Renal cortex interstitium (tissue), 11 donors: ENCODE measurements at regions not wholly inside any gene's neighbourhood (a gene's known extent, or its start where the extent isn't known, plus 50 kb on each side); places are given as distances from the start of the nearest gene placed in this dataset.
A peak's percentile ranks its signal among the peaks of the same experiment; 100 is the strongest.

ENCODE experiments used
- DNase-seq, 11 donors: peaks; one replicate each; pipeline ENCODE4 v3.0.0-alpha.2; 2013; ENCODE audit warnings: low read depth in 9 of 11, low spot score in 4 of 11; ENCODE audit errors: extremely low read depth in 1 of 11

DNA sequence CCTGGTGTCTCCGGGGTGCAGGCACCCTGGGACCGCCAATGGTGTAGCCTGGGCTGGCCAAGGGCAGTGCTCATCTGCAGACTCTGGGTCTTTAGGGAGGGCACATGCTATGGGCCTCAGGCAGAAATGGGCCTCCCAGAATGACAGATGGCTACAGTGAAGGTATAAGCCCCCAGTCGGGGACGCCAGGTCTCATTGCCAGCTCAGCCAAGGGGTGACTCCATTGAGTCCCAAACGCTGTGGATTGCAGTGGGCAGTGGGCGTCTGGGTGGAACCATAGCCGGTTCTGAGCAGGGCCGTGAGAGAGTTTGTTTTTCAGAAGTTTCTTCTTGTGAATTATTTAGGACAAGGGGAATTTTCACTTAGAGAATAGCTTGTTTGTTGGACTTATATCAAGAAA, 516.9 kb downstream of the TBC1D22A start:
- DNase-seq, result no peak

DNA sequence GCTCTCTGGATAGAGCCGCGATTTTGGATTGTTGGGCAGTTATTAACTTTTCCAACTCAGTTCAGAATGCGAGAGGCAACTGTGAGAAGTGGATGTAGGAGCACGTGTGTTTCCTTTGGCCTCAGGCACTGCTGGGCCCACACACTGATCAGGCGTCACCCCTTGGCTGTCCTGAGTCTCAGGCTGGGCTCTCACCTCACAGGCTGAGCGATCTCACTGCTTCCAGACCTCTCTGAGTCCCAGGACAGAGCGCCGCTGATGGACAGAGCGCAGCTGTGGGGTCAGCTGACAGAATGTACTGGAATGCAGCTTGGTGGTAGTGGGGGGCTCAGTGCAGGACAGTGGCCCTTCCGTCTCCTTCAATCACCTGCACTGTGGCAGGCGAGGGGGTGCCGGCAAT, 516.2 kb downstream of the TBC1D22A start:
- no peak for DNase-seq

GRCh38 chr22:47277531-47277930, 515.1 kb downstream of the TBC1D22A start:
- DNase-seq, result no peak

DNA sequence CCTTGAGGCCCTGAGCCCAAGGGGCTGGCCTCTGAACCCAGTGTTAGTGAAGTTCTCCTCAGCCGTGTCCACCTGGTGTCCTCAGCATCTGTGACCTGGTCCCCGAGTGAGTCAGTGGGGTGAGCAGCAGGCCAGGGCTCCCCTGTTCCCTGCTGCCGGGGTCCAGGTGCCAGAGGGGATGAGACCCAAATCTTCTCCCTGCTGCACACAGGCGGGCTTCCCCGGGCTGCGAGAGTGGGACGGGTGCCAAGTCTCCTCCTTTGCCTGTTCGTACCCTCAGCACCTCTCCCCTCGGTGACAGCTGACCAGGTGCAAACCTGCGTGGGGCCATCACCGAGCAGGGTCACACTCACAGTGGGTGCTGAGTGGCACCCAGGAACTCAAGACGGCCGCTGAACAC, 514.5 kb downstream of the TBC1D22A start:
- no peak for DNase-seq

- no peak for DNase-seq
Observed at GRCh38 chr22:47276450-47276820, 514.0 kb downstream of the TBC1D22A start.

DNA sequence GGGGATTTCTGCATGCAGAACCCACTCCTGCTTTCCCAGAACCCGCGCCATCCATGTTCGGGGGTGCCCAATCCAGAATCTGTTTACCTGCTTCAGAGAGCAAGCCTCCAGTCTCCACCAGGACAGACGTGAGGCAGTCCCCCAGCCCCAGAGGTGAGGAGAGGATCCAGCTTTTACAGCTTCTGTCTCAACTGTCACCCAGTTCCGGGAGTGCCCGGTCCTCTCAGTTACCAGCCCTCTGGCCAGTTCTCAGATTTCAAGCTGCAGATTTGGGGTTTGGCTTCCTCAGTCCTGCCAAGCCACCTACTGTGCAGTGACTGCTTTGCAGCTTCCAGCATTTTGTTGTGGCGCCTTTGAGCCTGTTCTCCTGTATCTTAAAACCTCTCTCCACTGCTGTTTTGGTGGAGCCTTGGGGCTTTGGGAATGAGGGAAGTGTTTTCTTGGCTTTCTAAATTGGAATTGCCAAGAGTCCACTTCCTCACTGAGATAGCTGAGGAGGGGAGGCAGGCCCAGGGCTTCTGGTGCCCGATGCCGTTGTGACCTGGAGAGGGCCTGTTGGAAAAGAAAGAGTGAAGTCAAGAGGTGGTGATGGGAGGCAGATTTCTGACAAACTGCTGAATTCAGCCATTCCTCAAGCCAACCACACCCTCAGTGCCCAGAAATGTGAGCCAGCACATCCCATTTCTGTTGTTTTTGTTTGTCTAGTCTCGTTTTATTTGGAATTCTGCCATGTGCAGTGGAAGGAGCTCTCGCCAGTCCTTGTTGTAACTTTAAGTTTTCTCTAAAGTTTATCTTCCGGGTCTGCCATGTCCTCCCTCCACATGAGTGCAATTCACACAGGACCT, 513.4 kb downstream of the TBC1D22A start:
- DNase-seq, result peak in 3 of 11 donors; percentile 6 to 40 (median 36)

- DNase-seq, result no peak
Observed at GRCh38 chr22:47274196-47274595, 511.7 kb downstream of the TBC1D22A start.

- no peak for DNase-seq
Observed at GRCh38 chr22:47270463-47271135, 508.1 kb downstream of the TBC1D22A start.

DNA sequence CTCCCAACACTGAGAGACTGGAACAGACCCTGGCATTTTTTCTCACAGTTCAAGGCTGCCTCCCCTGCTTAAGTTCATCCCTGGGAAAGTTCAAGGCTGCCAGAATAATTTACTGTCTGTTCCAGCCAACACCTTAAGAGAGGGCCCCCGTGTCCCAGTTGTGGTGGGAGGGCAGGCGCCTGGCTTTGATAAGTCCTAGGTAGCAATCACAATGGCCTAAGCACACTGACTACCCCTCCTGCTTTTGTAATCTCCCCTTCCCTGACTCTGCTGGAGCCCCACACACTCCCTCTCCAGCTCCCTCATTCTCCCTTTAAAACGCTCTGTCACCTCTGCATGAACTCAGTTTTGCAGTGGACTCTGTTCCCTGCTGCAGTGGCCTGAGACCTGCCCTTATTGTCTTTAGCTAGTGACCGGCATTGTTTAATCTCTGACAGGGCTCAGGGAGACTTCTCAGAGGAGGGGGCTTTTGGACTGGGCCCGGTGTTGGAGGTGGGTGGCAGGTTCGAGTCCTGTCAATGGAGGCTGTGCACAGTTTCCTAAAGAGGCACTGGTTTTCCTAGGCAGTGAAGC, 507.2 kb downstream of the TBC1D22A start:
- DNase-seq, result peak in 3 of 11 donors; percentile 9 to 28 (median 17)

DNA sequence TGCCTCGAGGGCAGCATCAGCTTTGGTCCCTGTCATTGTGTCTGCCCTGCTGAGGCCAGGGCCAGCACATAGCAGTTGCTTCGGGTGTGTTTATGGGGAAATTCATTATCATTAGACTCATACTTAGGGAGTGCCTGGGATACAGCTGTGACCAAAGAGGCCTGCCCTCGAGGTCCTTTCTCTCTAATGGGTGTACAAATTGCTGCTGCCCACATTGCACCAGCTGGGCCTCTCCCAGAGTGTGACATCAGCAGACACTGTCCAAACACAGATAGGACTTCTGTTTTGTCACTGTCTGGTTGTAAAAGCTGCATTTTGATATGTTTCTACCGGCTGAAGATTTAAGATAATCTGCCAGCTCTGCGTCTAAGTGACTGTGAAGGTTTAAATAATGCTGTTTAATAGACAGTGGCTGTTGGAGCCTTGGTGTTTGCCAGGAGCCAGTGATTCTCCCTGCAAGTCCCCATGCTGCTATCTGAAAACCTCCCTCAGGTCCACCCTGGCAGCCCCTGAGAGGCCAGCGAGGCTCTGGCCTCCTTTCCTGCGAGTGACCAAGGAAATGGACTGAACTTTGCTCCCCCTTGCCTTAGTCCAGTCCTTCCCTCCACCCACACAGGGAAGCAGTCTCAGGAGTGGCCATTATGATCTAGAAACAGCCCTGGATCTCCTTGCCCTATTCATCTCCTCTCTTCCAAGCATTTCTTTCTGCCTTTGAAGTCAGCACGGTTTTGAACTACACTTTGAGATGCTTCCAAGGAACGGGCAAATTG, 505.2 kb downstream of the TBC1D22A start:
- no peak for DNase-seq

DNA sequence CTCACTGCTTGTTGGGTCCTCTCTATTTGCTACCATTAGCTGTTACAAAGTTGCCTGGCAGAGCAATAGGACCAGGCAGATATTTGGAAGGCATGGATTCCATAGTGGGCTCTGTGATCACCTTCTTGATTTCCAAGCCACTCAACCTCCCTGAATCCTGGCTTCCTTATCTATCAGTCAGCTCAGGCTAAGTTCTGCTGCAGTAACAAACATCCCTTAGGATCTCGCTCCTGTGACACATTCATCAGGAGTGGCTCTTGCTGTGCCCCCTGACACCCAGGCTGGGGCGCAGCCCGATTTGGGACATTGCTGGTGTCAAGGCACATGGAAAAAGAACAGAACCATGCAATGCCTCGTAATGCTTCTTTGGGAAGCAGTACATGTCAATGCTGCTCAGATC, 503.9 kb downstream of the TBC1D22A start:
- DNase-seq, result no peak

DNA sequence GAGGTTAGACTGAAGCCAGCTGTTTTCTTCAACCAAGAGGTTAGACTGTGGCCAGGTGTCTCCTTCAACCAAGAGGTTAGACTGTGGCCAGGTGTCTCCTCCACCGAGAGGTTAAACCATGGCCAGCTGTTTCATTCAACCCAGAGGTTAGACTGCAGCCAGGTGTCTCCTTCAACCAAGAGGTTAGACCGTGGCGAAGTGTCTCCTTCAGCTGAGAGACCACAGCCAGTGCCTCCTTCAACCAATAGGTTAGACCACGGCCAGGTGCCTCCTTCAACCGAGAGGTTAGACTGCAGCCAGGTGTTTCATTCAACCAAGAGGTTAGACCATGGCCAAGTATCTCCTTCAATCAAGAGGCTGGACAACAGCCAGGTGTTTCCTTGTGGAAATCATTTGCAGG, 498.1 kb downstream of the TBC1D22A start:
- DNase-seq, result no peak

- DNase-seq, result no peak
Observed at GRCh38 chr22:47259990-47260389, 497.5 kb downstream of the TBC1D22A start.

GRCh38 chr22:47259049-47259448, 496.6 kb downstream of the TBC1D22A start:
- DNase-seq, result no peak

- DNase-seq, result no peak
Observed at GRCh38 chr22:47257976-47258375, 495.5 kb downstream of the TBC1D22A start.

DNA sequence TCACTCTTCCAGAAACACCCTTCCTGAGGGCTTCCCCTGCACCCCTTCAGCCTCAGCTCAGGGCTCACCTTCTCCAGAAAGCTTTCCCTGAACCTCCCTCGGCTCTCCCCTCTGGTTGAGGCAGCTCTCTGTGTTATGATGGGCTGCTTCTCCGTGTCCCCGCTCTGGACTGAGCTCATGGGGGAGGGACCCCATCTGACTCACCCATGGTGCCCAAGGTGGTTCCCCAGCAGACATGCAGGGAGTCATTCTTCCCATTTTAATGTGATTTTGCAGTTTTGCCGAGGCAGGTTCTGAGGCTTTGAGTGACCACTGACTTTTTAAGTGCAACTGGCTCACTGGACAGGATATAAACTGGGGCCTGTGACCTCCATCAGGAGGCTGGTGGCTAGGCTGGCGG, 495.1 kb downstream of the TBC1D22A start:
- no peak for DNase-seq

GRCh38 chr22:47251911-47252310, 489.5 kb downstream of the TBC1D22A start:
- DNase-seq, result no peak

GRCh38 chr22:47250995-47251765, 488.7 kb downstream of the TBC1D22A start:
- DNase-seq, result no peak

DNA sequence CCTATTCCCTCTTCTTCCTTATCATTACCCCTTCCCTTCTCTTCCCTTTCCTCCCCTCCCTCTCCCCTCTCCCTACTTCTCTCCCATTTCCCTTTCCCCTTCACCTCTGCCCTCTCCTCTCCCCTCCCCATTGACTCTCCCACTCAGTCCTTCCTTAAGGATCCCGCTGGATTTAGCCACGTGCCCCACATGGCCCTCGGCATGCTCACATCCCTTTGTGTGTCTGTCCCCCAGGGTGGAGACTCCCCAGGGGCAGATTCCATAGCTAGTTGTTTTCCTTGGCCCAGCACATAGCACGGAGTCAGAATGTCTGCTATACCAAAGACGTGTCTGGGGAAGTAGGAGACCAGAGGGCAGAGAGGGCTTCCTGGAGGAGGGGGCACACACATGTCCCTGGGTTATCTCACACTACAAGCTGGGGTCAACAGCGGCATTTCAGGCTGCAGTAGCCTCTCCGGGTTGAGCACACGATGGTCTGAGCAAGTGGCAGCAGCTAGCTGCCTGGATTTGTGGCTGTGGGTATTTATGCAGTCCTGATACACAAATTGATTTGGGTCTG, 487.0 kb downstream of the TBC1D22A start:
- DNase-seq, result no peak
